ENCODE measurements at regions not wholly inside any gene's neighbourhood (a gene's known extent, or its start where the extent isn't known, plus 50 kb on each side); places are given as distances from the start of the nearest gene placed in this dataset.

DNA sequence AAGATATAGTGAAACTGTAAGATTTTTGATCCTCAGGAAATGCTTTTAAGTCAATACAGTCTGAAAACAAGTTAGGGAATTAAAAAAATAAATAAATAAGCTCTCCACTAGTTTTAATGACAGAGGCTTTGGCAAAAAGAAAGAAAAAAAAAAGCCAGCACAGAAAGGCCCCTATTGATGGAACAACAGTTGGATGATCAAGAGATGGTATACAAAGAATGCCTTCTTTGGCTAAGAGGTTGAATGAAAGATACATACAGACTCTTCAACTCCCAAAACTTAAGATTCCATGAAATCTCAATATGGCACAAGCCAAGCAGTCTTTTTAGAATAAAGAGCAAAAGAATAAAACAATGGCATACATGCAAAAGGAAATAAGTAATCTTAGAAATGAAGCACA lies 64.0 kb upstream of the GALNT5 start:
- DNase-seq (ENCODE audit: low read depth), result no peak
- H3K4me3 ChIP-seq (ENCODE audit: low read depth, low read length), result no peak overlapping the region

DNA sequence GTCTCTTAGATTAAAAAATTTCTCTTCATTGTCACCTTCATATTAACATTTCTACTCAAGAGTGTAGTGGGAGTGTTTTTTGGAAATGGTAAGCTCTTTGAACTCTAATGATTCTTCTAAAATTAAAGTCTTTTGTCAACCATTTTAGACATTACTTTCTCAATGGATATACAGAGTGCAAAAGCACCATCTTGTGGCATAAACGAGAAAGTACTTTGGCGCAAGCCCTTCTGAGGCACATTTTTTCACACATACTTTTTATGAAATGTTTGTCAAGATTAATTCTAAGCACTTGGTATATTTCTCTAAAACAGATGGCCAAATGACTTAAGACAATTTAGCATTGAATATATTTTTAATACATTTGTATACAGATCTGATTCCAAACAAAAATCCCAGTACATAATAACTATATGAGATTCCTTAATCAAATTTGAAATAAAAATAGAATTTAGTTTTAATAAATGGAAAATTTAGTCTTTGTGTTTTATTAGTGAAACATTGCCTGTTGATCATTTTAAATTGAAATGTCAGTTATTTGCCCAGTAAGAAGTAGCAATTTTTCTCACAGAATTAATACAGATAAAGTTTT lies 63.3 kb upstream of the GALNT5 start:
- no peak for DNase-seq (ENCODE audit: low read depth)

DNA sequence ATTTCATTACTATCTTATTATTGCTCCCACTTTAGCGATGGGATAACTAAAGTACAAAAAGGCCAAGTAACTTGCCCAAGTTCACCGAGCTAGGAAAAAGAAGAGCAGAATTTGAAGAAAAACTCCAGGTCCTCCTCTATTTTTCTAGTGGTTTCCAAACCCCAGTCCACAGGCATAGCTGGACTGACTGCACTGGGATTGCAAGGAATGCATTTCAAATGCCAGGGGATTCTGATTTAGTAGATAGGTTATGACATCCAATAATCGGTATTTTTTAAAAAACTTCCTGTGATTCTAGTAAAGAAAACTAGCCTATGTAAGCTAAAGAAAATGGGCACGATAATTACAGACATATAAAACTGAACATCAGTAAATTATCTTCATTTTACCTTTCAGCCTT lies 62.7 kb upstream of the GALNT5 start:
- H3K4me3 ChIP-seq (ENCODE audit: low read depth, low read length), result no peak overlapping the region
- DNase-seq (ENCODE audit: low read depth), result no peak

More for the DNA sequence above, 63.3 kb upstream of the GALNT5 start:
- H3K4me3 ChIP-seq (ENCODE audit: low read depth, low read length), result no peak overlapping the region

- DNase-seq (ENCODE audit: low read depth), result no peak
- H3K4me3 ChIP-seq (ENCODE audit: low read depth, low read length), result no peak overlapping the region
These were observed 60.5 kb upstream of the GALNT5 start for GRCh38 chr2:157196956-157197355.

DNA sequence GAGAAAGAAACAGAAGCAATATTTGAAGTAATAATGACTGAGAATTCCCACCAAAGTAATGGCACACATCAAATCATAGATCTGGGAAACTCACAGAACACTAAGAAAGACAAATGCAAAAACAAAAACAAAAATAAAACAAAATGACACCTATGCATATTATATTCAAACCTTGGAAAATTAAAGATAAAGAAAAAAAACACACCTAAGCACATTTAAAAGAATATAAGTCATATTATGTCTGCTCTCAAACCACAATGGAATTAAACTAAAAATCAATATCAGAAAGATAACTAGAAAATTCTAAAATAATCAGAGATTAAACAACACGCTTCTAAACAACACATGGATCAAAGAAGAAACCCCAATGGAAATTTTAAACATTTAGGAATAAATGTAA lies 59.7 kb upstream of the GALNT5 start:
- no peak overlapping the region for H3K4me3 ChIP-seq (ENCODE audit: low read depth, low read length)
- DNase-seq (ENCODE audit: low read depth), result no peak

DNA sequence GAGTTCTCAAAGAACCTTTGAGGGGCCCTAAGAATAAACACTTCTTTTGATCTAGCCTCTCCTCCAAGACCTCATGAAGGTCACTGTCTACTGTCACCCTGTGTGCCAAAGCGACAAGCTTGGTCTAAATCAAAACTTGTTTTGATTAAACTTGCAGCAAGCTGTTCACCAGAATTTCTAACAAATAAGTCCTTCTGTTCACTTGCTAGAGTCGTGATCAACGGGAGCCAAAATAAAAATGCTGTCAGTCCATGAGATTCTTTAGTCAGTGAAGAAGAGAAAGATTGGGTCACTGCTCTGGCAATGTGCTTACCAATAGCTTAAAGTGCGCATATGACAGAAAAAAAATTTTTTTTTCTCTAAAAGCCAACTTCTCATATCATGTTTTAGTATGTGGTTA lies 53.9 kb upstream of the GALNT5 start:
- no peak overlapping the region for H3K4me3 ChIP-seq (ENCODE audit: low read depth, low read length)
- no peak for DNase-seq (ENCODE audit: low read depth)

DNA sequence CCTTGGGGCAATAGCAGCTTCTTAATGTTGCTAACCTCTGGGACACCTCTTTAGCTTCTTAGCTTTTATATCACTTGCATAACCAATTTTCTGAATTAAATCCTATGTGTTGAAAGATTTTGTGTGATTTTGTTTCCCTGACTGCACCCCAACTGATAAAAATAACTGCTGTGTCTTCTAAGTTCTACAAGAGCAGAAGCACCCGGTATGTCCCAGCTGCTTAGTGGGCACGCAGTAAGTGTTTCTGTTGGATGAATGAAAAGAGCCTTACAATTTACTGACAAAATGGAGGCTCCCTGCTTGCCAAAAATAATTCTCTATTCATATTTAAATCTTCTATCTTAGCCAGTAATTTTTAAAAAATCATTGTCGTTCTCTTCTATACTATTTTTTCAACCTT lies 53.1 kb upstream of the GALNT5 start:
- DNase-seq (ENCODE audit: low read depth), result no peak
- H3K4me3 ChIP-seq (ENCODE audit: low read depth, low read length), result no peak overlapping the region

DNA sequence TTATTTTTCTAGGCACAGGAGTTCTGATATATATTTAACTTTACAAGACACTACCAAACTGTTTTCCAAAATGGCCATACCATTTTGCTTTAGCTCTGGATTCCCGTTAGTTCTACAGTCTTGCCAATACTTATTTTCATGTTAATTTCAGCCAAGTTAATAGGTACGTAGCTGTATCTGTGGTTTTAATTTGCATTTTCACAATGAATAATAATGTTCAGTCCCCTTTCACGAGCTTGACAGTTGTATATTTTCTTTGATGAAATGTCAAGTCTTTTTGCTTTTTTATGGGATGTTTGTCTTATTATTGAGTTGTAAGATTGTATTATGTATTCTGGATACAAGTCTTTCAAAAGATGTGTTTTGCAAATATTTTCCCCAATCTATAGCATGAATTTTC lies 50.6 kb upstream of the GALNT5 start:
- H3K4me3 ChIP-seq (ENCODE audit: low read depth, low read length), result no peak overlapping the region
- no peak for DNase-seq (ENCODE audit: low read depth)

Measured in skeletal muscle cell (primary cell).